GM03348 (cell line): ENCODE measurements at regions not wholly inside any gene's neighbourhood (a gene's known extent, or its start where the extent isn't known, plus 50 kb on each side); places are given as distances from the start of the nearest gene placed in this dataset.
"Not testable (repeated sequence)": the region's sequence is repeated elsewhere in the genome, so short reads cannot be mapped to it uniquely, and the experiment has no call there.

Source experiments
- DNase-seq: peaks from one replicate; pipeline ENCODE4 v3.0.0; 2012; ENCODE audit warnings: low spot score

DNA sequence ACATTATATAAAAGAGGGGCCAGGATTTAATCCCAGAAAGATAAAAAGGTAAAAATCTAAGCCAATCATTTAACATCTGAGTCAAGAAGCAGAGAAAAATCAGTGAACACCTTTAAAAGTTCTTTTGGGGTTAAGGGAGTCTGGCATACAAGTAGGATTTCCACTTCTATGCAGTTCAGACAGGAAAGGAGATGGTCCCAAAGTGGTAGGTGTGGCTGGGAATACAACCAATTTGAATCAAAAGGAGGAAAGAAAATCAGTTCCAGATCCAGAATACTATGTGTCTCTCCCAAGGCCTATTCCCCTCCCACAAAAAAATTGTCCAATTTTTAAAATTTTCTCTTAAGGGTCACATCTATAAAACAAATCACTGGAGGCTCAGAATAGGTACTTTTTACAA, 167.4 kb downstream of the PHLDA1 start:
- no peak for DNase-seq

- no peak for DNase-seq
Observed at GRCh38 chr12:75863533-75863932, 168.0 kb downstream of the PHLDA1 start.

- peak; percentile 33 for DNase-seq
Observed at GRCh38 chr12:75862692-75863471, 168.7 kb downstream of the PHLDA1 start.

DNA sequence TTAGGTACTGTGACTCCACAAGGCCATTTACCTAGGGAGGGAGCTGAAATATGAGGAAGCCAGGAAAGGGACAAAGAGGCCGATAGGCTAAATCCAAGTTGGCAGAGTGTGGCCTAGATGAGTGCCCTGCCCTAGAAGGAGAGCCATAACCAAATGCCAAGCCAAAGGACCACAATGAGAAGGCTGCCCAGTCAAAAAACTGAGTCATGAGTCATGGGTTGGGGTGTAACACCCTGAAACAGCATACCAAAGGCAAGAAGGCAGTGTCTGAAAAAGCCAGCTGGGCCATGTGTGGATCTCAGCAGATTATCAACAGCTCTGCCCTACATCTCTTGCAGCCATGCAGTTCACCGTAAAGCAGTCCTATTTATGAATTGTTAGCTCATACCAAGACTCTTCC, 171.7 kb downstream of the PHLDA1 start:
- peak; percentile 16 for DNase-seq

GRCh38 chr12:75856235-75856634, 175.3 kb downstream of the PHLDA1 start:
- no peak for DNase-seq

GRCh38 chr12:75855360-75855759, 176.2 kb downstream of the PHLDA1 start:
- DNase-seq: no peak

DNA sequence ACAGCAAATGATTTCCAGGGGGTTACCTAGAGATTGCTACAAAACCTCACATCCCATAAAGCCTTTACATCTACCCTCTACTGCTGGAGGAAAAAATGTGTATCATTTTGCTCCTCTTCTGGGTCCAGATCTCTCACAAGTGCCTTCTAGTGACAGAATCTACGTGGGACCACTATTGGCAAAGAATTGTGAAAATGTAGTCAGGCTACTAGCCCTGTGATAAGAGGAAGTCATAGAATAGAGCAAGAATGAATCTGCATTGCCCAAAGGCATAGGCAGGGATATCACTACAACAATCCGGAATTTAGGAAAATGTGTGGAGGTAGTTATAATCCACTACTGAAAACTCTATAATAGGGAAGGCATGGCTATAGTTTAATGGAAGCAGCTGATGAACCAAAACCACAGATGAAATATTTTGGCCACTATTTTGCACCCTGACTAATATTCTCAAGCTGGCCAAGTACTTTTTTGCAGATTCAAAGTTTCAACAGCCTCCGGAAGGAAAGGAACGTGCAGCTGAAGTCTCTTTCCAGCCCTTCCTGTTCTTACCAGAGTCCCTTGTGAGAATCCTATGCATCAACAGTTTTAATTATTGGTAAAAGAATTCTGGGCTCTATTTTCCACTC, 176.8 kb downstream of the PHLDA1 start:
- DNase-seq: peak; percentile 70

- not testable (repeated sequence) for DNase-seq
Observed at GRCh38 chr12:75854137-75854536, 177.4 kb downstream of the PHLDA1 start.

DNA sequence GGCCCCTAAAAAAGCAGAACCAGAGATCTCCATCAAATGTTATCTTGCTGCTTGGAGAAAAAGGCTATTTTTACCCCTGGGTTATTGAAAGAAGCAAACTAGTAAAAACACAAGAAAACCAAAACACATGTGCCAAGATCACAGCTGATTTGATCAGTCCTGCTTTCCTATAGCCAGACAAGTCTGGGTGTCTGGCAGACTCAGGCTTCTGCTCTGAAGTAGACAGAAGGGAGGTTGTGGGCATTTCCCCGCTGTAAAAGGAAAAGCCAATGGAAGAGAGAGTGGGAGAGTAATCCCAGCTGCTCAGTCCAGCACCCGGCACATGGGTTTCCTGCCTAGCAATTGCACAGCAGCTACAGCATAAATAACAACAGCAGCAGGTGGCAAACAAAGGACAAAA, 177.9 kb downstream of the PHLDA1 start:
- DNase-seq: no peak

GRCh38 chr12:75852956-75853355, 178.6 kb downstream of the PHLDA1 start:
- DNase-seq: no peak

- peak; percentile 26 for DNase-seq
Observed at GRCh38 chr12:75852143-75852542, 179.4 kb downstream of the PHLDA1 start.

GRCh38 chr12:75850721-75851462, 180.7 kb downstream of the PHLDA1 start:
- peak; percentile 41 for DNase-seq

DNA sequence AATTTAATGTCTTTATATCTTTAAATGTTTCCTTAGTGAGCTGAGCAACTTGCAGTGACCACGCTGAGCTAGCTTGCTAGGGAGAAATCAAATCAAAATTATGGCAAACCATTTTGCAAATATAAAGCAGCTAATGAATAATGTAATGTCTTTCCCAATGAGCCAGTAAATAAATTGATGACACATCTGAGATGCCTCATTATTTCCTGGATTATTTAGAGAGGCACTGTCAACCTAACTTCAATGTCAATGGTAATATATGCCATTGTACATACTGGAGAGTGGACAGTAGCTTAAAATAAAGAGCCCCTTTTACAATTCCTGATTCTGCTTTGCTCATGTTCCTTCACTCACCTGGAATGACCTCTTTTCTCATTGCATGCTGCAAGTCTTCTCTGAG, 182.6 kb downstream of the PHLDA1 start:
- no peak for DNase-seq

- DNase-seq: no peak
Observed at GRCh38 chr12:75848431-75848925, 183.1 kb downstream of the PHLDA1 start.

DNA sequence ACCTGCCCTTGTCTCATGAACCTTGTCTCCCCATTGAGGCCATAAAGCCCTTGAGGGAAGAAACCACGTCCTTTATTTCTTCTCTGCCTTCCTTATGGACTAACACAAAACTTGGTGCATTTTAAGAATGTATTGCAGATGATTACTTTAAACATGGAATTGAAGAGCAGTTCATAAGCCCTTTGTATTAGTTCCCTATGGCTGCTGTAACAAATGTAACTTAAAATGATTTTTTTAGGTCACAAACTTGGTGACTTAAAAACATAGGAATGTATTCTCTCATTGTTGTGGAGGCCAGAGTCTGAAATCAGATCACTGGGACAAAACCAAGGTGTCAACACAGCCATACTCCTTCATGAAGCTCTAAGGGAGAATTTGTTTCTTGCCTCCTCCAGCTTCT, 185.5 kb downstream of the PHLDA1 start:
- DNase-seq: no peak

- DNase-seq: no peak
Observed at GRCh38 chr12:75844985-75845384, 186.6 kb downstream of the PHLDA1 start.

DNA sequence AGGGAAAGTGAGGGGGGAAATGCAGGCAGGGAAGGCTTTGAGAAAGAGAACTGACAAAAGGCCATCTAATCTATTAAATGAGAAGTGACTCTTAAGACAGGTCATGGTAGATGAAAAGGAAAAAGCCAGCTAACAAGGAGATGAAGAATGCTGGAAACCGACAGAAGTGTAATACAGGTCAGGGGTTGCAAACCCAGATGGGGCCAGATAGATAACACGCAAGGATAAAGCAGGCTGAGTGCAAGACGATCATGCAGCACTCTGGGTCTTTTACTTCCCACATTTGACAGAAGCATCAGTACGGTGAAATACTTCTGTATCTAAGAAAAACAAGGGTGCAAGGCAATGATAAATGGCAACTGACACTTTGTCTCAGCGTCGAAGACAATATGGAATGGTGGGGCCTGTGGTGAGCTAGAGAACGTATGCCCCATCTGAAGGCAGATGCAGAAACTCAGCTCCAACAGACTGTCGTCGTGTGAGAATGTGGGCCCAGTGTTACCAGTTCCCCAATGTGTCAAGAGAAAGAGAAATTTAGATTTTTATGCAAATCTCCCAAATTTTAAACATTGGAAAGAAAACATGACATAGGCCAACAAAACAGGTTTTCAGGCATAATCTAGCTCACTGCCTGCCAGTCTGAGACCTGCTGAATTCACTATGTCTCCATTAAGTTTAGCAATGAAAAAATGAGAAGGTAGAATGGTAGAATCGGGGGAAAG, 187.4 kb downstream of the PHLDA1 start:
- no peak for DNase-seq

DNA sequence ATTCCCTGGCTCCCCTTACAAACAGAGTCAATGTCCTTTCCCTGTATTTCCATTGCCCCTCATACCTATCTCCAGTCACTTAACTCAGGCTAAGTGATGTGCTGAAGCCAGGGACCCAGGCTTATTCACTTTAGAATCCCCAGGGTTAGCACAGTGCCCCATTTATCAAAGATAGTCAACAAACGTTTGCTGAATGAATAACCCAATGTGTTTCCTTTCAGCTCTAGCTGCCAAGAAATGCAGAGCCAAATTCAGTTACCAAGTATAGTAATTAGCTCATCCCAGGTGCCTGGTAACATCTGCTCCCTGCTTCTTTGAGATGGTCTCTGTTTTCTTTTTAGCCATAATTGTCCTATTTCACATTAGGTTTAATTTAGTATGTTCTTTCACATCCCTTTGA, 189.5 kb downstream of the PHLDA1 start:
- no peak for DNase-seq

- no peak for DNase-seq
Observed at GRCh38 chr12:75840994-75841355, 190.6 kb downstream of the PHLDA1 start.

- DNase-seq: no peak
Observed at GRCh38 chr12:75838309-75838708, 193.3 kb downstream of the PHLDA1 start.

DNA sequence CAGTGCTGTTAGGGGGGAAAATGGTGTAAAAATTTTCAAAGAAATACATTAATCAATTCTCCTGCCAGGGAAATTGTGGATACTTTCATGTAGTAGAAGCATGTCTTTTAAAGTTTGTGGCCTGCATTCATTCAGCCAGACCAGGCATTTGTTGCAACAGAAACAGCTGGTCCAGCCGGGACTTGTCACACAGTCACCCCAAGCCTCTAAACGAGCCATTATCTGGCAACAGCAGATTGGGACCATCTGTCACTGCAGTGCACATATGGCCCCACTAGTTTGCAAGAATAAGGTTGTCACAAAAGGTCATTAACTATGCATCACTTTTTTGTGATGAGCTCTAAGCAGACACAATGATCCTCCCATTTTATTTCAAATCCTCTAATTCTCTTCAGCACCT, 193.9 kb downstream of the PHLDA1 start:
- no peak for DNase-seq

- no peak for DNase-seq
Observed at GRCh38 chr12:75836533-75836932, 195.0 kb downstream of the PHLDA1 start.
